Adrenal gland (tissue), 9 donors: ENCODE measurements at regions not wholly inside any gene's neighbourhood (a gene's known extent, or its start where the extent isn't known, plus 50 kb on each side); places are given as distances from the start of the nearest gene placed in this dataset.

Experiments
- DNase-seq, 7 donors: peaks; one replicate each; pipeline ENCODE4 v3.0.0-alpha.2; 2019 to 2020
- H3K27ac ChIP-seq, 5 donors: fragments of 200-600 bp; sonication (generic) in 4 of 5; 1 replicate in 3 of 5; 2 replicates in 2 of 5; pipeline versions ENCODE4 v1.5.1 to v1.8.0; 2016 to 2020; ENCODE audit warnings: mild to moderate bottlenecking in 1 of 5
- H3K27me3 ChIP-seq: fragments of 200-600 bp; 2 replicates; pipeline ENCODE4 v1.8.0; 2021
- H3K36me3 ChIP-seq, 2 donors: fragments of 200-600 bp; replicated peaks in 1 of 2; 1 replicate in 1 of 2; 2 replicates in 1 of 2; pipeline versions ENCODE4 v1.5.1 to v1.8.0; 2018 to 2022
- H3K4me1 ChIP-seq, 2 donors: fragments of 200-600 bp; replicated peaks in 1 of 2; 1 replicate in 1 of 2; 2 replicates in 1 of 2; pipeline versions ENCODE4 v1.5.1 to v1.8.0; 2018 to 2021
- H3K4me3 ChIP-seq, 4 donors: fragments of 200-600 bp; sonication (generic) in 3 of 4; one replicate each; pipeline ENCODE4 v1.5.1; 2016 to 2018
- H3K9me3 ChIP-seq, 3 donors: fragments of 200-600 bp; sonication (generic) in 1 of 3; replicated peaks in 1 of 3; 1 replicate in 2 of 3; 2 replicates in 1 of 3; pipeline versions ENCODE4 v1.5.1 to v1.8.0; 2016 to 2021
- POLR2A ChIP-seq, 2 donors: fragments of 450-650 bp; IDR thresholded peaks; one replicate each; pipeline ENCODE4 v1.6.1; 2017; ENCODE audit warnings: antibody characterized with exemption in 2 of 2, mild to moderate bottlenecking in 2 of 2, moderate library complexity in 1 of 2
- WGBS, 4 donors: extraction: QIAGEN DNeasy Blood & Tissue Kit in 2 of 4; methylation state at CpG; one replicate each; pipeline versions ENCODE4 v1.1.5 to v1.1.7; 2013 to 2017; 5-methylcytosine and 5-hydroxymethylcytosine counted together
- intact Hi-C, 2 donors: fragments of 100-400 bp; cut with DNase I; formaldehyde crosslinking; loops; one replicate each; pipeline versions ENCODE4 v1.14.1 to v1.15.0; 2022 to 2023
- TF ChIP-seq, protein P1 (sequence below), 6 experiments: fragments of 450-650 bp in 4 of 6; fragments of 200-600 bp in 2 of 6; sonication (generic) in 1 of 6; IDR thresholded peaks; 1 replicate in 5 of 6; 2 replicates in 1 of 6; pipeline versions ENCODE4 v1.5.1 to v1.8.0; 2016 to 2021; ENCODE audit warnings: antibody characterized with exemption in 6 of 6, mild to moderate bottlenecking in 2 of 6, moderate library complexity in 1 of 6
- donor health status: healthy with polysubstance abuse.
- donor health status: Bipolar disorder and iron deficiency.
- donor health status: DM: yes; HTN: yes; CAD: no.
- donor health status: DM: no; HTN: no; CAD: no.
- donor health status: DM: no; HTN: no; CAD: no.

DNA sequence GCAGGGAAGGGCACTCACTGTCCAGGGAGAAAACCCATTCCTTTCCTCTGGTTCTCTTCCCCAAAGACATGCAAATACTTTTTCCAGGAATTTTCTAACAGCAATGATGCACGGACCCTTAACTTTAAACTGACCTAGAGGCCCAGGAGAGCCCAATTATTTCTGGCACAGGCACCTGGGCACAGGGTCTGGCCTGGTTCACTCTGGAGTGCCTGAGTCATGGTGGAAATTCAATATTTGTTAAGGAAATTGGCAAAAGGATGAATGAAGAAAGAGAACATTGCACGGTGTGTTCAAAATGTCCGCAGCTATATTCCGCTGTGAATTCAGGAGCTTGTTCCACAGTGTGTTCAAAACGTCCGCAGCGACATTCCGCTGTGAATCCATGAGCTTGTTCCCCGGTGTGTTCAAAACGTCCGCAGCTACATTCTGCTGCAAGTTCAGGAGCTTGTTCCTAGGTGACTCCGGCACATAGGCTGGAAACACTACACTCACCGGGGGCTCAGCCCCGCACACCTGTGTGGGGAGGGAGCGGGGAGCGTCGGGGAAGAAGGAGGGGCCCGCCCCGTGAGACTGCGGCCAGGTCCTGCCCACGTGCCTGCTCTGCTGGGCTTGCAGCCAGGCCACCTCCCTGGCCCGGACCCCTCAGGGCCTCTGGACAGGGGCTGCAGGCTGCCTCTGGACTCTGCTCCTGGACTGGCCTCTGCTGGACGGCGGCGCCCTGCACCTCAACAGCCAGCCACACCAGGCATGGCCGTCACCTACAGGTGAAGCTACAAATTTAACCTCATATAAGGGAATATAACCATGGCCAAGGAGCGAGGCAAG, 72.0 kb upstream of the FAM20C start:
- intact Hi-C loops, result no loop called here
- Histone ChIP-seq H3K27ac (peak overlapping the region in 3 of 5 donors; percentile 43 to 84 (median 74)), H3K27me3 (no peaks in the 10 kb centered on the region)

DNA sequence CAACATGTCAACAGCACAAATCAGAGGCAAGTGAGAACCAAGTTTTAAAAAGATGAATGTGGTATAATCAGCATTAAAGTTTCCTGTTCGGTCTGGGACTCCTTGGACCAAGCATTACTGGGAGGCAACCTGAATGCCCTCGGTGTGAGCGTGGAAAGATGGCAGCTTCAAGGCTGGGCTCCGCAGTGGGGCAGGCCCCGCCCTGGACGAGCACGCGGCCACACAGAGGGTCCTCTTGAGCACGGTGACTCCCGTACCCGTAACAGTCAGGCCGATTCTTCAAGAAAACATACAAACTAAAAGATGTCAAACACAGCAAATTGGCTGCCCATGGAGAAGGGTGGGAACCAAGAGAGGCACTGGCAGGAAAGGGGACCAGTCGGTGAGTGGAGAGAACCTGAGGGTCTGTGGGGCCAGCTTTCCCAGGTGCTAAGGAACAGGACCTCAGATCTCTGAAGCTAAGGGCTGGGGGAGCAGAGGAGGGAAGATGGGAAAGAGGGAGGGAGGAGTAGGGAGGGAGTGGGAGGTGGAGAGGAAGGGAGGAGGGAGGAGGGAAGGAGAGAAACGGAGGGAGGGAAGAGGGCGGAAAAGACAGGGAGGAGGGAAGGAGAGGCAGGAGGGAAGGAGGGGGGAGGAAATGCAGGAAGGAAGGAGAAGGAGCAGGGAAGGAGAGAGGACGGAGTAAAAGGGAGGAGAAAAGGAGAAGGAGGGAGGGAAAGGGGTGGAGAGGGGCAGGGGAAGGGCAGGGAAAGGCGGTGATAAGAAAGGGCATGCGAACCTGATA, 71.2 kb upstream of the FAM20C start:
- intact Hi-C loops, result no loop called here

More for the DNA sequence above, 72.0 kb upstream of the FAM20C start:
- Histone ChIP-seq H3K4me1 (peaks cover 10 to 23% of the 10 kb centered on the region in 2 donors), H3K9me3 (no peaks in the 10 kb centered on the region), H3K4me3 (no peak overlapping the region), H3K36me3 (no peaks in the 10 kb centered on the region)
- no peak for DNase-seq
- TF ChIP-seq, protein P1, sequence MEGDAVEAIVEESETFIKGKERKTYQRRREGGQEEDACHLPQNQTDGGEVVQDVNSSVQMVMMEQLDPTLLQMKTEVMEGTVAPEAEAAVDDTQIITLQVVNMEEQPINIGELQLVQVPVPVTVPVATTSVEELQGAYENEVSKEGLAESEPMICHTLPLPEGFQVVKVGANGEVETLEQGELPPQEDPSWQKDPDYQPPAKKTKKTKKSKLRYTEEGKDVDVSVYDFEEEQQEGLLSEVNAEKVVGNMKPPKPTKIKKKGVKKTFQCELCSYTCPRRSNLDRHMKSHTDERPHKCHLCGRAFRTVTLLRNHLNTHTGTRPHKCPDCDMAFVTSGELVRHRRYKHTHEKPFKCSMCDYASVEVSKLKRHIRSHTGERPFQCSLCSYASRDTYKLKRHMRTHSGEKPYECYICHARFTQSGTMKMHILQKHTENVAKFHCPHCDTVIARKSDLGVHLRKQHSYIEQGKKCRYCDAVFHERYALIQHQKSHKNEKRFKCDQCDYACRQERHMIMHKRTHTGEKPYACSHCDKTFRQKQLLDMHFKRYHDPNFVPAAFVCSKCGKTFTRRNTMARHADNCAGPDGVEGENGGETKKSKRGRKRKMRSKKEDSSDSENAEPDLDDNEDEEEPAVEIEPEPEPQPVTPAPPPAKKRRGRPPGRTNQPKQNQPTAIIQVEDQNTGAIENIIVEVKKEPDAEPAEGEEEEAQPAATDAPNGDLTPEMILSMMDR (IDR thresholded peaks at IDR 0.05), result no peak
- TF ChIP-seq POLR2A (IDR thresholded peaks at IDR 0.05), result no peak
- 84 to 89% (median 87%) methylated on average over 18 to 27 of the region's 27 CpGs for WGBS, 4 donors

DNA sequence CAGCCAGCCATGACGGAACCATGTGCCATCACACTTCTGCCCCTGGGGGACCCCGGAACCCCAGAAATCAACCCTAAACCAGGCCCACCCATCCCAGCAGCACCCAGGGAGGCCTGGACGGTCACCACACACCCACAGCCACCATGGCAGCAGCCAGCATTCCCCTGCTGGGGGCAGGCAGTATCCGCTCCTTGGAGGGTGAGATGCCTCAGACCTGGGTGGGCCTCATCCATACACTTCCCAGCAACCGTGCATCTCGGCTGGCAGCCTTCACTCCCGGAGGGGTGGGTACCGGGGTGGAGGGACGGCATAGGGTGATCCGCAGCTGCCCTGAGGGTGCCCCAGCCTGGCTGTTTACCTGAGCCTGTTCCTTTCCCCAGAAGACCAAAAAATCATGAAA, 69.1 kb upstream of the FAM20C start:
- Histone ChIP-seq H3K4me3 (no peak overlapping the region), H3K27me3 (no peaks in the 10 kb centered on the region), H3K36me3 (no peaks in the 10 kb centered on the region), H3K27ac (no peak overlapping the region), H3K9me3 (no peaks in the 10 kb centered on the region), H3K4me1 (peaks cover 0 to 9% of the 10 kb centered on the region in 2 donors)
- DNase-seq, result no peak
- 86 to 92% (median 88%) methylated on average over 7 to 10 of the region's 10 CpGs for WGBS, 4 donors
- TF ChIP-seq POLR2A (IDR thresholded peaks at IDR 0.05), result no peak
- TF ChIP-seq, protein P1 (IDR thresholded peaks at IDR 0.05), result no peak
- intact Hi-C loops, result no loop called here

More for the DNA sequence above, 71.2 kb upstream of the FAM20C start:
- H3K36me3 ChIP-seq, result no peaks in the 10 kb centered on the region
- H3K9me3 ChIP-seq, result no peaks in the 10 kb centered on the region
- H3K27me3 ChIP-seq, result no peaks in the 10 kb centered on the region
- H3K4me3 ChIP-seq, result no peak overlapping the region
- peak in 1 of 7 donors; percentile 35 for DNase-seq
- TF ChIP-seq POLR2A (IDR thresholded peaks at IDR 0.05), result no peak
- TF ChIP-seq, protein P1 (IDR thresholded peaks at IDR 0.05), result no peak
- WGBS, 4 donors, result 77 to 82% (median 80%) methylated on average over 18 of the region's 18 CpGs
- H3K4me1 ChIP-seq, result peaks cover 1 to 15% of the 10 kb centered on the region in 2 donors
- H3K27ac ChIP-seq, result no peak overlapping the region
